OCI-LY3 (cell line): ENCODE measurements at regions not wholly inside any gene's neighbourhood (a gene's known extent, or its start where the extent isn't known, plus 50 kb on each side); places are given as distances from the start of the nearest gene placed in this dataset.
"Not testable (repeated sequence)": the region's sequence is repeated elsewhere in the genome, so short reads cannot be mapped to it uniquely, and the experiment has no call there.

Source experiments
- CTCF ChIP-seq: fragments of 200-600, 300-600 bp; sonication (generic); IDR thresholded peaks from 2 replicates; pipeline ENCODE4 v1.5.1; 2014; ENCODE audit warnings: antibody characterized with exemption, low read length, low read depth
- EZH2phosphoT487 ChIP-seq: fragments of 200-600 bp; shearing (Covaris generic); IDR thresholded peaks from 2 replicates; pipeline ENCODE4 v1.6.1; 2018; ENCODE audit warnings: antibody characterized with exemption, mixed run types, low read depth

DNA sequence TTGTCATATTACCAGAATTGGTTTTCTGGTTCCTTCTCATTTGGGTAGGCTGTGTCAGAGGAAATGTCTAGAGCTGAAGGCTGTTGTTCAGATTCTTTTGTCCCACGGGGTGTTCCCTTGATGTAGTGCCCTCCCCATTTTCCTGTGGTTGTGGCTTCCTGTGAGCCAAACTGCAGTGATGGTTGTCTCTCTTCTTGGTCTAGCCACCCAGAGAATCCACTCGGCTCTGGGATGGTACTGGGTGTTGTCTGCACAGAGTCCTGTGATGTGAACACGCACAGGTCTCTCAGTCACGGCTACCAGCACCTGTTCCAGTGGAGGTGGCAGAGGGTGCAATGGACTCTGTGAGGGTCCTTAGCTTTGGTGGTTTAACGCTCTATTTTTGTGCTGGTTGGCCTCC, 440.9 kb downstream of the GUCY1A2 start:
- not testable (repeated sequence) for TF ChIP-seq CTCF, EZH2phosphoT487
